H1 (cell line): ENCODE measurements at regions not wholly inside any gene's neighbourhood (a gene's known extent, or its start where the extent isn't known, plus 50 kb on each side); places are given as distances from the start of the nearest gene placed in this dataset.

ENCODE experiments used
- CTCF ChIA-PET: fragments of 300-600 bp; sonication (Branson Sonifier 250); formaldehyde crosslinking; loops from one replicate; lab custom pipeline; 2021; ENCODE audit not compliant: partially characterized antibody; lab: Charles Lee
- POLR2A ChIA-PET: fragments of 300-600 bp; sonication (Branson Sonifier 250); formaldehyde crosslinking; loops from one replicate; lab custom pipeline; 2021; ENCODE audit warnings: inconsistent platforms; ENCODE audit not compliant: partially characterized antibody; lab: Charles Lee
- DNase-seq, 2 experiments: peaks; one replicate each; pipeline versions ENCODE4 v3.0.0 to v3.0.0-alpha.2; 2010 to 2022; ENCODE audit warnings: low spot score in 2 of 2, low read depth in 1 of 2, mixed read lengths in 1 of 2
- FAIRE-seq: peaks from 2 replicates; lab custom pipeline; 2011; peaks lifted over from hg19 to GRCh38; lab: Jason Lieb, UNC
- H2AFZ ChIP-seq: 2 replicates; pipeline ENCODE4 v1.8.1; 2012; ENCODE audit warnings: low read length, inconsistent platforms
- H2AK5ac ChIP-seq: 2 replicates; pipeline ENCODE4 v1.6.1; 2013; ENCODE audit warnings: low read depth, low read length
- H2BK120ac ChIP-seq: replicated peaks from 2 replicates; pipeline ENCODE3; 2013; ENCODE audit warnings: low read depth, low read length, inconsistent platforms
- H2BK12ac ChIP-seq: 2 replicates; pipeline ENCODE4 v1.6.1; 2013; ENCODE audit warnings: low read depth, low read length
- H2BK15ac ChIP-seq: 2 replicates; pipeline ENCODE4 v1.6.1; 2013; ENCODE audit warnings: low read length
- H2BK20ac ChIP-seq: 2 replicates; pipeline ENCODE4 v1.6.1; 2013; ENCODE audit warnings: low read length
- H2BK5ac ChIP-seq: 2 replicates; pipeline ENCODE4 v1.6.1; 2013; ENCODE audit warnings: low read depth, low read length
- H3K14ac ChIP-seq: 2 replicates; pipeline ENCODE4 v1.6.1; 2013; ENCODE audit warnings: inconsistent platforms; ENCODE audit not compliant: insufficient read length
- H3K18ac ChIP-seq: 2 replicates; pipeline ENCODE4 v1.6.1; 2013; ENCODE audit warnings: low read length; ENCODE audit errors: extremely low read depth
- H3K23ac ChIP-seq: 2 replicates; pipeline ENCODE4 v1.6.1; 2013; ENCODE audit warnings: inconsistent platforms; ENCODE audit not compliant: insufficient read length
- H3K23me2 ChIP-seq: 2 replicates; pipeline ENCODE4 v1.6.1; 2013; ENCODE audit warnings: low read depth, low read length
- H3K27ac ChIP-seq: 2 replicates; pipeline ENCODE4 v1.6.1; 2011; ENCODE audit warnings: low read depth, low read length, inconsistent platforms
- H3K27me3 ChIP-seq, 4 experiments: replicated peaks in 1 of 4; 1 replicate in 1 of 4; 2 replicates in 3 of 4; pipeline versions ENCODE4 v1.6.1 to v1.8.1; 2011 to 2013; ENCODE audit warnings: low read length in 3 of 4, mild to moderate bottlenecking in 3 of 4, inconsistent platforms in 2 of 4, mixed read lengths in 2 of 4, moderate library complexity in 1 of 4; ENCODE audit not compliant: control insufficient read depth in 3 of 4, insufficient read depth in 3 of 4; ENCODE audit errors: extremely low read depth in 1 of 4
- H3K36me3 ChIP-seq, 4 experiments: 2 replicates each; pipeline versions ENCODE4 v1.6.1 to v1.8.1; 2011 to 2013; ENCODE audit warnings: mild to moderate bottlenecking in 4 of 4, low read length in 3 of 4, moderate library complexity in 2 of 4, control low read depth in 1 of 4, inconsistent platforms in 1 of 4; ENCODE audit not compliant: insufficient read depth in 4 of 4, control insufficient read depth in 2 of 4
- H3K4ac ChIP-seq: replicated peaks from 2 replicates; pipeline ENCODE3; 2013; ENCODE audit warnings: low read length, low read depth, mixed read lengths, inconsistent platforms; ENCODE audit not compliant: insufficient read length
- H3K4me1 ChIP-seq, 4 experiments: replicated peaks in 1 of 4; 1 replicate in 1 of 4; 2 replicates in 3 of 4; pipeline versions ENCODE4 v1.6.1 to v1.8.1; 2011 to 2013; ENCODE audit warnings: low read length in 3 of 4, inconsistent platforms in 2 of 4, mixed read lengths in 1 of 4; ENCODE audit not compliant: insufficient read depth in 4 of 4, control insufficient read depth in 3 of 4
- H3K4me2 ChIP-seq, 2 experiments: 2 replicates each; pipeline versions ENCODE4 v1.6.1 to v1.8.1; 2011 to 2013; ENCODE audit warnings: low read depth in 2 of 2, low read length in 2 of 2, control low read depth in 1 of 2, inconsistent platforms in 1 of 2, mild to moderate bottlenecking in 1 of 2; ENCODE audit not compliant: insufficient read depth in 1 of 2
- H3K4me3 ChIP-seq, 4 experiments: fragments of 200-600, 300-600 bp in 1 of 4; sonication (generic), shearing (Covaris generic), sonication (Bioruptor Twin) in 1 of 4; 2 replicates each; pipeline versions ENCODE4 v1.5.1 to v1.8.1; 2011 to 2016; ENCODE audit warnings: low read length in 4 of 4, low read depth in 3 of 4, control low read depth in 2 of 4, inconsistent platforms in 2 of 4, mild to moderate bottlenecking in 2 of 4, mixed read lengths in 1 of 4, moderate library complexity in 1 of 4; ENCODE audit not compliant: insufficient read depth in 2 of 4; ENCODE audit errors: extremely low read depth in 1 of 4
- H3K56ac ChIP-seq: replicated peaks from 2 replicates; pipeline ENCODE3; 2013; ENCODE audit warnings: low read depth, mild to moderate bottlenecking, mixed read lengths, low read length, inconsistent platforms; ENCODE audit not compliant: insufficient read length
- H3K79me1 ChIP-seq: 2 replicates; pipeline ENCODE4 v1.6.1; 2013; ENCODE audit warnings: low read depth, low read length, control low read depth
- H3K79me2 ChIP-seq, 2 experiments: 2 replicates each; pipeline versions ENCODE4 v1.6.1 to v1.8.1; 2012 to 2013; ENCODE audit warnings: low read length in 2 of 2, mild to moderate bottlenecking in 2 of 2, inconsistent platforms in 1 of 2; ENCODE audit not compliant: insufficient read depth in 2 of 2, control insufficient read depth in 1 of 2
- H3K9ac ChIP-seq, 4 experiments: replicated peaks in 1 of 4; 1 replicate in 1 of 4; 2 replicates in 3 of 4; pipeline versions ENCODE4 v1.6.1 to v1.8.1; 2011 to 2013; ENCODE audit warnings: low read depth in 3 of 4, low read length in 3 of 4, control low read depth in 2 of 4, mild to moderate bottlenecking in 2 of 4, moderate library complexity in 2 of 4, inconsistent platforms in 1 of 4; ENCODE audit errors: extremely low read depth in 1 of 4
- H3K9me3 ChIP-seq, 2 experiments: 2 replicates each; pipeline versions ENCODE4 v1.6.1 to v1.8.1; 2012 to 2013; ENCODE audit warnings: mild to moderate bottlenecking in 2 of 2, moderate library complexity in 2 of 2, control low read depth in 1 of 2, inconsistent platforms in 1 of 2, low read depth in 1 of 2, low read length in 1 of 2, mixed read lengths in 1 of 2; ENCODE audit not compliant: insufficient read depth in 2 of 2
- H4K20me1 ChIP-seq, 2 experiments: replicated peaks in 1 of 2; 2 replicates each; pipeline versions ENCODE3 to v1.8.1; 2011 to 2013; ENCODE audit warnings: inconsistent platforms in 2 of 2, low read length in 2 of 2, mild to moderate bottlenecking in 1 of 2; ENCODE audit not compliant: insufficient read depth in 2 of 2, control insufficient read depth in 1 of 2
- H4K5ac ChIP-seq: 2 replicates; pipeline ENCODE4 v1.6.1; 2013; ENCODE audit warnings: low read length, low read depth, mixed read lengths, inconsistent platforms; ENCODE audit not compliant: insufficient read length
- H4K8ac ChIP-seq: 2 replicates; pipeline ENCODE4 v1.8.0; 2013; ENCODE audit warnings: mild to moderate bottlenecking, moderate library complexity, low read length, inconsistent platforms; ENCODE audit not compliant: insufficient read depth; ENCODE audit errors: extremely low read depth
- H4K91ac ChIP-seq: replicated peaks from 2 replicates; pipeline ENCODE3; 2013; ENCODE audit warnings: low read length, mixed read lengths, inconsistent platforms; ENCODE audit not compliant: insufficient read length
- ASH2L ChIP-seq: fragments of 200-600, 300-600 bp; sonication (generic); IDR thresholded peaks from one replicate; pipeline ENCODE4 v1.7.1; 2017; ENCODE audit warnings: low read length
- BACH1 ChIP-seq: IDR thresholded peaks from 2 replicates; pipeline ENCODE4 v1.6.1; 2012; ENCODE audit warnings: low read length, improper control_type of control experiment
- CHD2 ChIP-seq: IDR thresholded peaks from 2 replicates; pipeline ENCODE4 v1.6.1; 2012; ENCODE audit warnings: low read length, improper control_type of control experiment
- CTBP2 ChIP-seq: IDR thresholded peaks from 2 replicates; pipeline ENCODE4 v1.7.0; 2011; ENCODE audit warnings: borderline replicate concordance, mild to moderate bottlenecking, moderate library complexity, mixed read lengths, low read length; ENCODE audit not compliant: insufficient read depth, insufficient read length
- GTF2F1 ChIP-seq: IDR thresholded peaks from 2 replicates; pipeline ENCODE4 v1.6.1; 2012; ENCODE audit warnings: low read depth, low read length, improper control_type of control experiment, borderline replicate concordance
- HDAC6 ChIP-seq: IDR thresholded peaks from one replicate; pipeline ENCODE4 v1.7.1; 2012; ENCODE audit warnings: low read depth, mild to moderate bottlenecking, inconsistent platforms, low read length, moderate library complexity
- PHF8 ChIP-seq: fragments of 200-600 bp; sonication (generic); conservative IDR thresholded peaks from 2 replicates; pipeline ENCODE4 v1.7.1; 2012; ENCODE audit warnings: low read depth, mild to moderate bottlenecking, inconsistent platforms, low read length, moderate library complexity
- RFX5 ChIP-seq: IDR thresholded peaks from 2 replicates; pipeline ENCODE4 v1.6.1; 2011; ENCODE audit warnings: low read depth, low read length, improper control_type of control experiment, borderline replicate concordance
- RXRA ChIP-seq: IDR thresholded peaks from 2 replicates; pipeline ENCODE4 v1.6.1; 2011; ENCODE audit warnings: low read depth, mild to moderate bottlenecking, low read length, moderate library complexity; ENCODE audit not compliant: insufficient read depth
- SIX5 ChIP-seq: IDR thresholded peaks from 2 replicates; pipeline ENCODE4 v1.6.1; 2011; ENCODE audit warnings: mild to moderate bottlenecking, low read depth, low read length
- SP2 ChIP-seq: IDR thresholded peaks from 2 replicates; pipeline ENCODE4 v1.6.1; 2012; ENCODE audit warnings: mild to moderate bottlenecking, low read length, inconsistent platforms
- SP4 ChIP-seq: IDR thresholded peaks from 2 replicates; pipeline ENCODE4 v1.6.1; 2012; ENCODE audit warnings: low read length, inconsistent platforms
- SUZ12 ChIP-seq: fragments of 200-600 bp; sonication (generic); IDR thresholded peaks from 2 replicates; pipeline ENCODE4 v1.6.1; 2012; ENCODE audit warnings: mild to moderate bottlenecking, inconsistent platforms, low read length, moderate library complexity, mixed read lengths
- TAF1 ChIP-seq: IDR thresholded peaks from 2 replicates; pipeline ENCODE4 v1.6.1; 2011; ENCODE audit warnings: mild to moderate bottlenecking, low read depth, low read length
- TBP ChIP-seq: IDR thresholded peaks from 2 replicates; pipeline ENCODE4 v1.6.1; 2011; ENCODE audit warnings: low read depth, low read length, improper control_type of control experiment
- TCF12 ChIP-seq: IDR thresholded peaks from 2 replicates; pipeline ENCODE4 v1.6.1; 2011; ENCODE audit warnings: low read depth, mild to moderate bottlenecking, low read length
- YY1 ChIP-seq: IDR thresholded peaks from 2 replicates; pipeline ENCODE4 v1.6.1; 2011; ENCODE audit warnings: low read depth, mild to moderate bottlenecking, low read length
- WGBS, 2 experiments: shearing (Covaris generic) in 1 of 2; methylation state at CpG; one replicate each; pipeline versions ENCODE4 v1.1.6 to v1.1.7; 2013 to 2015; ENCODE audit warnings: low lambda C conversion rate in 2 of 2, mixed read lengths in 2 of 2, inconsistent platforms in 1 of 2, low coverage in 1 of 2, missing lambda C conversion rate in 1 of 2; ENCODE audit not compliant: insufficient replicate concordance in 2 of 2, insufficient coverage in 1 of 2, insufficient read length in 1 of 2; ENCODE audit errors: extremely low coverage in 1 of 2, missing lambda C conversion rate in 1 of 2; 5-methylcytosine and 5-hydroxymethylcytosine counted together

DNA sequence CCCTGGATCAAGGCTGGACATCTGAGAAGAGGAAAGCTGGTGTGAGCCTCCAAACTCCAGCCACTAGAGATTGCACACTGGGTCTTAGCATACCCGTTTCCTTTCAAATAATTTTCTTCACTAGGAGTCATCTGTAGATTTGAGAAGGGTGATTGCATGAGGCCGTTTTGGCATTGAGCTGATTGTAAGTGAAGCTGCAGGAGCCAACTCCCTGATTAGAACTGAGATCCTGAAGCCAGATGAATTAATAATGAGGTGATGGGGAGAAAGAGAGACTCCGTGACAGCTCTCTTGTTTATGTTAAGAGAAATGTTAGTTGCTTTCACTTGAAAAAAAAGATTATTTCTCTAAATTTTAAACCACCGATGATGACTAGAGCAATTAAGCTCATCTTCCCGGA is 268.4 kb upstream of the THSD7B start:
- H3K9me3 ChIP-seq = no peaks in the 10 kb centered on the region
- TF ChIP-seq SP2 = no peak
- no peak for TF ChIP-seq BACH1
- TF ChIP-seq RXRA = no peak
- TF ChIP-seq TBP = no peak
- no peak for TF ChIP-seq CHD2
- no peak for TF ChIP-seq YY1
- no peak for TF ChIP-seq RFX5
- no peak for TF ChIP-seq GTF2F1
- TF ChIP-seq TCF12 = no peak
- no peak for TF ChIP-seq SP4
- TF ChIP-seq ASH2L = no peak
- TF ChIP-seq SIX5 = no peak
- no peak for TF ChIP-seq TAF1
- TF ChIP-seq CTBP2 = no peak
- no peak for TF ChIP-seq PHF8
- TF ChIP-seq HDAC6 = no peak
- TF ChIP-seq SUZ12 = no peak

More for the DNA sequence above, 268.4 kb upstream of the THSD7B start:
- CTCF ChIA-PET = interaction anchor here (1.1 to 1.4 kb wide), 2 partner anchors 21 to 73 kb away, joined by 3 read pairs; no protein-coding TSS in a partner anchor
- no peak overlapping the region for H2BK20ac ChIP-seq
- H4K91ac ChIP-seq = no peak overlapping the region
- H3K4me3 ChIP-seq = no peak overlapping the region
- no peak overlapping the region for H2BK12ac ChIP-seq
- H3K9ac ChIP-seq = no peak overlapping the region
- H3K23ac ChIP-seq = no peak overlapping the region
- no peak overlapping the region for H2AFZ ChIP-seq
- H3K27ac ChIP-seq = no peak overlapping the region
- no peak overlapping the region for H3K4ac ChIP-seq
- H4K8ac ChIP-seq = no peak overlapping the region
- H3K79me1 ChIP-seq = no peaks in the 10 kb centered on the region
- H3K14ac ChIP-seq = no peak overlapping the region
- no peaks in the 10 kb centered on the region for H3K23me2 ChIP-seq
- H2BK5ac ChIP-seq = no peak overlapping the region
- no peaks in the 10 kb centered on the region for H3K79me2 ChIP-seq
- no peak for FAIRE-seq
- no peak overlapping the region for H3K56ac ChIP-seq
- H3K27me3 ChIP-seq = peaks cover 0 to 1% (median 0%) of the 10 kb centered on the region in 4 experiments; a peak in 1 of 7 replicates
- no peak overlapping the region for H2AK5ac ChIP-seq
- H3K4me2 ChIP-seq = no peak overlapping the region
- H3K36me3 ChIP-seq = no peaks in the 10 kb centered on the region
- no peaks in the 10 kb centered on the region for H4K20me1 ChIP-seq
- H3K4me1 ChIP-seq = no peaks in the 10 kb centered on the region
- POLR2A ChIA-PET = no interaction called here
- DNase-seq = no peak
- 90% methylated on average over 5 of the region's 5 CpGs; no CpG with 5 or more reads in 1 of the 2 experiments for WGBS, 2 experiments
- H4K5ac ChIP-seq = no peak overlapping the region
- no peak overlapping the region for H2BK15ac ChIP-seq
- no peak overlapping the region for H2BK120ac ChIP-seq
- no peak overlapping the region for H3K18ac ChIP-seq
